GM23338 (cell line): ENCODE measurements at regions not wholly inside any gene's neighbourhood (a gene's known extent, or its start where the extent isn't known, plus 50 kb on each side); places are given as distances from the start of the nearest gene placed in this dataset.

ENCODE experiments used
- CREB1 ChIP-seq: fragments of 250-450 bp; sonication (Bioruptor Pico); IDR thresholded peaks from 2 replicates; pipeline ENCODE4 v1.5.0; 2020; ENCODE audit warnings: low read depth, mild to moderate bottlenecking, moderate library complexity
- EZH2 ChIP-seq: fragments of 200-600 bp; sonication (generic); IDR thresholded peaks from one replicate; pipeline ENCODE4 v1.8.0; 2017; ENCODE audit warnings: antibody characterized with exemption, mild to moderate bottlenecking, low read depth; ENCODE audit not compliant: unreplicated experiment
- EZH2phosphoT487 ChIP-seq: fragments of 200-600 bp; sonication (generic); IDR thresholded peaks from one replicate; pipeline ENCODE4 v1.8.1; 2018; ENCODE audit warnings: antibody characterized with exemption; ENCODE audit not compliant: unreplicated experiment
- JUNB ChIP-seq: IDR thresholded peaks from one replicate; pipeline ENCODE4 v1.6.1; 2016; ENCODE audit warnings: antibody characterized with exemption; ENCODE audit not compliant: unreplicated experiment
- POLR2AphosphoS5 ChIP-seq: IDR thresholded peaks from 2 replicates; pipeline ENCODE4 v1.6.1; 2016; ENCODE audit warnings: antibody characterized with exemption, low read depth
- STAT1 ChIP-seq: IDR thresholded peaks from one replicate; pipeline ENCODE4 v1.6.1; 2016; ENCODE audit warnings: antibody characterized with exemption; ENCODE audit not compliant: unreplicated experiment
- TF ChIP-seq, protein P1 (sequence below), 2 experiments: fragments of 200-600 bp in 1 of 2; sonication (generic) in 1 of 2; conservative IDR thresholded peaks; 2 replicates each; pipeline versions ENCODE4 v1.5.1 to v1.6.1; 2016 to 2017; ENCODE audit warnings: antibody characterized with exemption in 2 of 2, low read depth in 2 of 2, mild to moderate bottlenecking in 2 of 2, moderate library complexity in 1 of 2
- TF ChIP-seq, protein P2 (sequence below): fragments of 250-450 bp; sonication (Bioruptor Pico); IDR thresholded peaks from 2 replicates; pipeline ENCODE4 v1.5.0; 2020; ENCODE audit warnings: mild to moderate bottlenecking, moderate library complexity
- TF ChIP-seq, protein P3 (sequence below): IDR thresholded peaks from 2 replicates; pipeline ENCODE4 v1.6.1; 2016; ENCODE audit warnings: antibody characterized with exemption

DNA sequence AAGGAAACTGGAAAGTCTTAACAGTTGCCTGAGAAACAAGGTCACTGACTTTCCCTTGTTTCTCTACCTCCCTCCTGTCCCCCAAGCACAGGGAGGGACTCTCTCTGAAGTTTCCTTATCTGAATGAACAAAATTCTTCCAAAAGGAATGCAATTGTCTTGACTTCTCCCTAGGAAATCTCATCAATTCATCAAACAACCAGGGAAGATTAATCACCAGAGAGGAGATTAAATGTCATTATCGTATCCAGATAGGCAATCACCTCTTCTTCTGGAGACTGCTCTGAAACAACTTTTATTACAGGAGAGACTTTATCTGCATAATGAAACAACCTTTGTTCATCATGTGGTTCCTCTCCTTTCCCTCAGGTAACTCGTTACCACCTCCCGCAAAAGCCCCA is 431.4 kb downstream of the SLC16A7 start:
- TF ChIP-seq, protein P1, sequence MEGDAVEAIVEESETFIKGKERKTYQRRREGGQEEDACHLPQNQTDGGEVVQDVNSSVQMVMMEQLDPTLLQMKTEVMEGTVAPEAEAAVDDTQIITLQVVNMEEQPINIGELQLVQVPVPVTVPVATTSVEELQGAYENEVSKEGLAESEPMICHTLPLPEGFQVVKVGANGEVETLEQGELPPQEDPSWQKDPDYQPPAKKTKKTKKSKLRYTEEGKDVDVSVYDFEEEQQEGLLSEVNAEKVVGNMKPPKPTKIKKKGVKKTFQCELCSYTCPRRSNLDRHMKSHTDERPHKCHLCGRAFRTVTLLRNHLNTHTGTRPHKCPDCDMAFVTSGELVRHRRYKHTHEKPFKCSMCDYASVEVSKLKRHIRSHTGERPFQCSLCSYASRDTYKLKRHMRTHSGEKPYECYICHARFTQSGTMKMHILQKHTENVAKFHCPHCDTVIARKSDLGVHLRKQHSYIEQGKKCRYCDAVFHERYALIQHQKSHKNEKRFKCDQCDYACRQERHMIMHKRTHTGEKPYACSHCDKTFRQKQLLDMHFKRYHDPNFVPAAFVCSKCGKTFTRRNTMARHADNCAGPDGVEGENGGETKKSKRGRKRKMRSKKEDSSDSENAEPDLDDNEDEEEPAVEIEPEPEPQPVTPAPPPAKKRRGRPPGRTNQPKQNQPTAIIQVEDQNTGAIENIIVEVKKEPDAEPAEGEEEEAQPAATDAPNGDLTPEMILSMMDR (conservative IDR thresholded peaks at IDR 0.05; ENCODE audit: low read depth in 2 of 2) = no peak
- TF ChIP-seq EZH2 (no peak), EZH2phosphoT487 (no peak), STAT1 (no peak), POLR2AphosphoS5 (no peak), JUNB (no peak), CREB1 (CRISPR knock-in tag) (no peak)
- TF ChIP-seq, protein P2, sequence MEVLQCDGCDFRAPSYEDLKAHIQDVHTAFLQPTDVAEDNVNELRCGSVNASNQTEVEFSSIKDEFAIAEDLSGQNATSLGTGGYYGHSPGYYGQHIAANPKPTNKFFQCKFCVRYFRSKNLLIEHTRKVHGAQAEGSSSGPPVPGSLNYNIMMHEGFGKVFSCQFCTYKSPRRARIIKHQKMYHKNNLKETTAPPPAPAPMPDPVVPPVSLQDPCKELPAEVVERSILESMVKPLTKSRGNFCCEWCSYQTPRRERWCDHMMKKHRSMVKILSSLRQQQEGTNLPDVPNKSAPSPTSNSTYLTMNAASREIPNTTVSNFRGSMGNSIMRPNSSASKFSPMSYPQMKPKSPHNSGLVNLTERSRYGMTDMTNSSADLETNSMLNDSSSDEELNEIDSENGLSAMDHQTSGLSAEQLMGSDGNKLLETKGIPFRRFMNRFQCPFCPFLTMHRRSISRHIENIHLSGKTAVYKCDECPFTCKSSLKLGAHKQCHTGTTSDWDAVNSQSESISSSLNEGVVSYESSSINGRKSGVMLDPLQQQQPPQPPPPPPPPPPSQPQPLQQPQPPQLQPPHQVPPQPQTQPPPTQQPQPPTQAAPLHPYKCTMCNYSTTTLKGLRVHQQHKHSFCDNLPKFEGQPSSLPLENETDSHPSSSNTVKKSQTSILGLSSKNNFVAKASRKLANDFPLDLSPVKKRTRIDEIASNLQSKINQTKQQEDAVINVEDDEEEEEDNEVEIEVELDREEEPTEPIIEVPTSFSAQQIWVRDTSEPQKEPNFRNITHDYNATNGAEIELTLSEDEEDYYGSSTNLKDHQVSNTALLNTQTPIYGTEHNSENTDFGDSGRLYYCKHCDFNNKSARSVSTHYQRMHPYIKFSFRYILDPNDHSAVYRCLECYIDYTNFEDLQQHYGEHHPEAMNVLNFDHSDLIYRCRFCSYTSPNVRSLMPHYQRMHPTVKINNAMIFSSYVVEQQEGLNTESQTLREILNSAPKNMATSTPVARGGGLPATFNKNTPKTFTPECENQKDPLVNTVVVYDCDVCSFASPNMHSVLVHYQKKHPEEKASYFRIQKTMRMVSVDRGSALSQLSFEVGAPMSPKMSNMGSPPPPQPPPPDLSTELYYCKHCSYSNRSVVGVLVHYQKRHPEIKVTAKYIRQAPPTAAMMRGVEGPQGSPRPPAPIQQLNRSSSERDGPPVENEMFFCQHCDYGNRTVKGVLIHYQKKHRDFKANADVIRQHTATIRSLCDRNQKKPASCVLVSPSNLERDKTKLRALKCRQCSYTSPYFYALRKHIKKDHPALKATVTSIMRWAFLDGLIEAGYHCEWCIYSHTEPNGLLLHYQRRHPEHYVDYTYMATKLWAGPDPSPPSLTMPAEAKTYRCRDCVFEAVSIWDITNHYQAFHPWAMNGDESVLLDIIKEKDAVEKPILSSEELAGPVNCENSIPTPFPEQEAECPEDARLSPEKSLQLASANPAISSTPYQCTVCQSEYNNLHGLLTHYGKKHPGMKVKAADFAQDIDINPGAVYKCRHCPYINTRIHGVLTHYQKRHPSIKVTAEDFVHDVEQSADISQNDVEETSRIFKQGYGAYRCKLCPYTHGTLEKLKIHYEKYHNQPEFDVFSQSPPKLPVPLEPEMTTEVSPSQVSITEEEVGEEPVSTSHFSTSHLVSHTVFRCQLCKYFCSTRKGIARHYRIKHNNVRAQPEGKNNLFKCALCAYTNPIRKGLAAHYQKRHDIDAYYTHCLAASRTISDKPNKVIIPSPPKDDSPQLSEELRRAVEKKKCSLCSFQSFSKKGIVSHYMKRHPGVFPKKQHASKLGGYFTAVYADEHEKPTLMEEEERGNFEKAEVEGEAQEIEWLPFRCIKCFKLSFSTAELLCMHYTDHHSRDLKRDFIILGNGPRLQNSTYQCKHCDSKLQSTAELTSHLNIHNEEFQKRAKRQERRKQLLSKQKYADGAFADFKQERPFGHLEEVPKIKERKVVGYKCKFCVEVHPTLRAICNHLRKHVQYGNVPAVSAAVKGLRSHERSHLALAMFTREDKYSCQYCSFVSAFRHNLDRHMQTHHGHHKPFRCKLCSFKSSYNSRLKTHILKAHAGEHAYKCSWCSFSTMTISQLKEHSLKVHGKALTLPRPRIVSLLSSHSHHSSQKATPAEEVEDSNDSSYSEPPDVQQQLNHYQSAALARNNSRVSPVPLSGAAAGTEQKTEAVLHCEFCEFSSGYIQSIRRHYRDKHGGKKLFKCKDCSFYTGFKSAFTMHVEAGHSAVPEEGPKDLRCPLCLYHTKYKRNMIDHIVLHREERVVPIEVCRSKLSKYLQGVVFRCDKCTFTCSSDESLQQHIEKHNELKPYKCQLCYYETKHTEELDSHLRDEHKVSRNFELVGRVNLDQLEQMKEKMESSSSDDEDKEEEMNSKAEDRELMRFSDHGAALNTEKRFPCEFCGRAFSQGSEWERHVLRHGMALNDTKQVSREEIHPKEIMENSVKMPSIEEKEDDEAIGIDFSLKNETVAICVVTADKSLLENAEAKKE (CRISPR knock-in tag) = no peak
- TF ChIP-seq, protein P3, sequence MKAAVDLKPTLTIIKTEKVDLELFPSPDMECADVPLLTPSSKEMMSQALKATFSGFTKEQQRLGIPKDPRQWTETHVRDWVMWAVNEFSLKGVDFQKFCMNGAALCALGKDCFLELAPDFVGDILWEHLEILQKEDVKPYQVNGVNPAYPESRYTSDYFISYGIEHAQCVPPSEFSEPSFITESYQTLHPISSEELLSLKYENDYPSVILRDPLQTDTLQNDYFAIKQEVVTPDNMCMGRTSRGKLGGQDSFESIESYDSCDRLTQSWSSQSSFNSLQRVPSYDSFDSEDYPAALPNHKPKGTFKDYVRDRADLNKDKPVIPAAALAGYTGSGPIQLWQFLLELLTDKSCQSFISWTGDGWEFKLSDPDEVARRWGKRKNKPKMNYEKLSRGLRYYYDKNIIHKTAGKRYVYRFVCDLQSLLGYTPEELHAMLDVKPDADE = no peak
